Breast epithelium (tissue), 3 donors: ENCODE measurements at regions not wholly inside any gene's neighbourhood (a gene's known extent, or its start where the extent isn't known, plus 50 kb on each side); places are given as distances from the start of the nearest gene placed in this dataset.

ENCODE experiments used
- POLR2A ChIP-seq: fragments of 450-650 bp; IDR thresholded peaks from one replicate; pipeline ENCODE4 v1.6.1; 2016; ENCODE audit warnings: antibody characterized with exemption, mild to moderate bottlenecking, moderate library complexity
- TF ChIP-seq, protein P1 (sequence below), 3 donors: fragments of 450-650 bp; IDR thresholded peaks; one replicate each; pipeline ENCODE4 v1.5.1; 2016 to 2017; ENCODE audit warnings: antibody characterized with exemption in 3 of 3, mild to moderate bottlenecking in 3 of 3, moderate library complexity in 3 of 3

DNA sequence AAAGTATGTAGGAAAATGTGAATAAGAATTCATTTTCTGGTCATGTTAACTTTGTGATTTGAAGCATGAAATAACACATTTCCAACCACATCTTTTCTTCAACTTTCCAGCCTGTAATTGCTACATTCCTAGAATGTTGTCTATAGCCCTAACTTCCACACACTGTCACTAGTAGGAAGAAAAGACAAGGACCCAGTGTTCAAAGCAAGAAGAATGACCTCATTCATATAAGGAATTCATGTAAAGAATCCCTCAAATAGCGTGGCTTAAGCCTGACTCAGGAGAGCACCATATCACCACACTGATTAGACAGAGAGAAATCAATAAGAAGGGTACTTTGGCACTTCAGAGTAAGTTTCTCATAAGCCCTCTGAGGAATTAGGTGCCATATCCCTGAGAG is 318.7 kb upstream of the CHRM2 start:
- TF ChIP-seq POLR2A: no peak
- TF ChIP-seq, protein P1, sequence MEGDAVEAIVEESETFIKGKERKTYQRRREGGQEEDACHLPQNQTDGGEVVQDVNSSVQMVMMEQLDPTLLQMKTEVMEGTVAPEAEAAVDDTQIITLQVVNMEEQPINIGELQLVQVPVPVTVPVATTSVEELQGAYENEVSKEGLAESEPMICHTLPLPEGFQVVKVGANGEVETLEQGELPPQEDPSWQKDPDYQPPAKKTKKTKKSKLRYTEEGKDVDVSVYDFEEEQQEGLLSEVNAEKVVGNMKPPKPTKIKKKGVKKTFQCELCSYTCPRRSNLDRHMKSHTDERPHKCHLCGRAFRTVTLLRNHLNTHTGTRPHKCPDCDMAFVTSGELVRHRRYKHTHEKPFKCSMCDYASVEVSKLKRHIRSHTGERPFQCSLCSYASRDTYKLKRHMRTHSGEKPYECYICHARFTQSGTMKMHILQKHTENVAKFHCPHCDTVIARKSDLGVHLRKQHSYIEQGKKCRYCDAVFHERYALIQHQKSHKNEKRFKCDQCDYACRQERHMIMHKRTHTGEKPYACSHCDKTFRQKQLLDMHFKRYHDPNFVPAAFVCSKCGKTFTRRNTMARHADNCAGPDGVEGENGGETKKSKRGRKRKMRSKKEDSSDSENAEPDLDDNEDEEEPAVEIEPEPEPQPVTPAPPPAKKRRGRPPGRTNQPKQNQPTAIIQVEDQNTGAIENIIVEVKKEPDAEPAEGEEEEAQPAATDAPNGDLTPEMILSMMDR (IDR thresholded peaks at IDR 0.05): no peak
